NB4 (cell line): ENCODE measurements at regions not wholly inside any gene's neighbourhood (a gene's known extent, or its start where the extent isn't known, plus 50 kb on each side); places are given as distances from the start of the nearest gene placed in this dataset.

Experiments used
- MAX ChIP-seq: IDR thresholded peaks from 2 replicates; pipeline ENCODE4 v1.6.1; 2011; ENCODE audit warnings: low read depth, low read length
- MYC ChIP-seq: IDR thresholded peaks from 2 replicates; pipeline ENCODE4 v1.6.1; 2011; ENCODE audit warnings: low read depth, low read length
- TF ChIP-seq, protein P1 (sequence below): IDR thresholded peaks from one replicate; pipeline ENCODE4 v1.5.1; 2012; ENCODE audit warnings: low read depth, low read length

DNA sequence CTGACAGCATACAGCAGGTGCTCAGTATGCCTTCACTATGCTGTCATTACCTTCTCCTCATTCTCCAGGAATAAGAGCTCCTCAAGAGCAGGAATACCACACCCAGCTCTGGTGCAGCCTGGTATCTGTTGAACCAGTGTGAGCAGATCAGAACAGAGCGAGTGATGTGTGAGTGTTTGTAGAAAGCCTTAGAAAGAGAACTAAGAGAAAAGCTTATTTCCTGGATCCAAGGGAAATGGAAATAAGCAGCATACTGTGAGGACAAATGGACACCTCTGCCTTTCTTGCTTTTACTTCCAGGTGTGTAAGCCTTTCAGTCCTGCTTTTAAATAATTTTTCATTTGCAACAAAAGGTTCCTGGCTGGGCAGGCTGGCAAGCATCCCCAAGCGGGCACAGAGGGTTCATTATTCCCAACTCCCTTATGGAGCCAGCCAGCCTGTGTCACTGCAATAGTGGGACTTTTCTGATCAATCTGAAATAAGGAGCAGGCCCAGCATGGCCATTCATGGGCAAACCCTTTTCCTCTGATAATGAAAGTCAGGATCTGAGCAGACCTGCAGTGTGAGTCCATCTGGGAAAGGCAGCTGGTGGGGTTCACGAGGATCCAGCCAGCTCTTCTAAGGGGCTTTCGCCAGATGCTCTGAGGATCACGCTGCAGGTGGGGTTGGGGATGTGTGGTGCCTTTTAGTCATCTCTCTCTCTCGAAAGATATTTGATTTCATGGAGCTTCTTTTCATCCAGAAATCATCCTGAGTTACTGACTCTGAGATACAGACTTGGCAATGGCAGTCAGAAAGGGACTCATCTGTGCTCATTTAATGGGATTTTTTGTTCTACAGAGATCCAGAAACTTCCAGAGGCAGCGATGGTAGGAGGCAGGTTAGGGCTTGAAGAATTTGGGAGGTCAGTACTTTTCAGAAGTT, 594.9 kb upstream of the CFAP20DC start:
- TF ChIP-seq, protein P1, sequence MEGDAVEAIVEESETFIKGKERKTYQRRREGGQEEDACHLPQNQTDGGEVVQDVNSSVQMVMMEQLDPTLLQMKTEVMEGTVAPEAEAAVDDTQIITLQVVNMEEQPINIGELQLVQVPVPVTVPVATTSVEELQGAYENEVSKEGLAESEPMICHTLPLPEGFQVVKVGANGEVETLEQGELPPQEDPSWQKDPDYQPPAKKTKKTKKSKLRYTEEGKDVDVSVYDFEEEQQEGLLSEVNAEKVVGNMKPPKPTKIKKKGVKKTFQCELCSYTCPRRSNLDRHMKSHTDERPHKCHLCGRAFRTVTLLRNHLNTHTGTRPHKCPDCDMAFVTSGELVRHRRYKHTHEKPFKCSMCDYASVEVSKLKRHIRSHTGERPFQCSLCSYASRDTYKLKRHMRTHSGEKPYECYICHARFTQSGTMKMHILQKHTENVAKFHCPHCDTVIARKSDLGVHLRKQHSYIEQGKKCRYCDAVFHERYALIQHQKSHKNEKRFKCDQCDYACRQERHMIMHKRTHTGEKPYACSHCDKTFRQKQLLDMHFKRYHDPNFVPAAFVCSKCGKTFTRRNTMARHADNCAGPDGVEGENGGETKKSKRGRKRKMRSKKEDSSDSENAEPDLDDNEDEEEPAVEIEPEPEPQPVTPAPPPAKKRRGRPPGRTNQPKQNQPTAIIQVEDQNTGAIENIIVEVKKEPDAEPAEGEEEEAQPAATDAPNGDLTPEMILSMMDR: no peak
- TF ChIP-seq MAX: no peak
- TF ChIP-seq MYC: no peak
